Esophagus (tissue), 2 donors: ENCODE measurements at regions not wholly inside any gene's neighbourhood (a gene's known extent, or its start where the extent isn't known, plus 50 kb on each side); places are given as distances from the start of the nearest gene placed in this dataset.

ENCODE experiments used
- H3K27ac ChIP-seq, 2 donors: one replicate each; pipeline ENCODE4 v1.5.1; 2013; ENCODE audit warnings: low read depth in 2 of 2, mild to moderate bottlenecking in 2 of 2, inconsistent platforms in 1 of 2, low read length in 1 of 2, moderate library complexity in 1 of 2
- H3K27me3 ChIP-seq, 2 donors: one replicate each; pipeline ENCODE4 v1.6.1; 2013; ENCODE audit warnings: low read length in 2 of 2, control low read depth in 1 of 2, mild to moderate bottlenecking in 1 of 2; ENCODE audit not compliant: insufficient read depth in 2 of 2, control insufficient read depth in 1 of 2
- H3K36me3 ChIP-seq, 2 donors: one replicate each; pipeline ENCODE4 v1.6.1; 2013; ENCODE audit warnings: low read length in 1 of 2; ENCODE audit not compliant: control insufficient read depth in 2 of 2, insufficient read depth in 2 of 2
- H3K4me1 ChIP-seq, 2 donors: one replicate each; pipeline ENCODE4 v1.6.1; 2013; ENCODE audit warnings: low read length in 1 of 2; ENCODE audit not compliant: control insufficient read depth in 2 of 2, insufficient read depth in 2 of 2
- H3K4me3 ChIP-seq, 2 donors: one replicate each; pipeline ENCODE4 v1.5.1; 2013; ENCODE audit warnings: low read length in 2 of 2, mild to moderate bottlenecking in 2 of 2, low read depth in 1 of 2, moderate library complexity in 1 of 2
- H3K9me3 ChIP-seq, 2 donors: one replicate each; pipeline ENCODE4 v1.6.1; 2013; ENCODE audit warnings: mild to moderate bottlenecking in 2 of 2, low read depth in 1 of 2, low read length in 1 of 2, moderate library complexity in 1 of 2; ENCODE audit not compliant: control insufficient read depth in 2 of 2, insufficient read depth in 1 of 2
- whole genome bisulfite sequencing, 2 donors: extraction: QIAGEN DNeasy Blood & Tissue Kit; methylation state at CpG; one replicate each; pipeline ENCODE4 v1.1.7; 2013; 5-methylcytosine and 5-hydroxymethylcytosine counted together
- donor health status: healthy with polysubstance abuse.
- donor health status: Bipolar disorder and iron deficiency.

DNA sequence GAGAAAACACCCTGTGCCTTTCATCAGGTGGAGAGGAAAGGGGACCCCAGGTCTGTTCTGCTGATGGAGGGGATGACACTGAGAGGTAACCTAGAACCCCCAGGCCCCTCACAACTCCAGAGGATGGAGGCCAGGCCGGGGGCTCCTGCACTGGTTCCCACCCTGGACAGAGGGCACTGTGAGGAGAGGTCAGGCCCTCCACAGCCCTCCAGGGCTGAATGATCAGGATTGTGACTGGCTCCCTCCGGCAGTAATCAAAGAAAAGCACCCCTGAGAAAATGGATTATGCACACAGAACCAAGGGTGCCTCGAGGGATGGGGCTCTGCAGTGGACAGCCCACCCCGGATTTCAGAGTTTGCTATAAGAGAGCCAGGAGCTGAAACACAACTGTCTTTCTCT, 502.8 kb downstream of the TCERG1L start:
- 41 to 46% methylated on average over 4 of the region's 4 CpGs for WGBS, 2 donors
- no peaks in the 10 kb centered on the region for H3K36me3 ChIP-seq

DNA sequence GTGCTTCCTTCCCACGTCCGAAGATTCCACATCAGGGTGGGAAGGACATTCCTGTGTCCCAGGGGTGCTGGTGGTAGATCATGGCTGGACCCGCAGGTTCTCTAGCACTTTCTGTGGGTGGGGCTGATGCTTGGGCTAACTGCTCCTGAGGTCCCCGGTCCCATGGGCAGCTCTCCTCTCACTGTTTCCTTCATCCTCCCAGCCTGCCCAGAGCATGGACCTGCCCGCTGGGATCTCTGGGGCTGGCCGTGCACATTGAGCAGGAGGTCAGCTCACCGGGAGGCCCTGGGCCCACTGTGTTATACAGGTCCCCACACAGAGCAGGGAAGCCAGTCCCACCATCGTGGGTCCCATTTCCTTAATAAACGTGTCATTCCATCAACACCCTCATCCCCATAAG, 502.3 kb downstream of the TCERG1L start:
- Histone ChIP-seq H3K27me3 (no peaks in the 10 kb centered on the region), H3K4me1 (no peaks in the 10 kb centered on the region), H3K27ac (no peak overlapping the region), H3K4me3 (no peak overlapping the region), H3K9me3 (peaks cover 0 to 3% of the 10 kb centered on the region in 2 donors), H3K36me3 (no peaks in the 10 kb centered on the region)
- 78 to 80% methylated on average over 9 of the region's 9 CpGs for WGBS, 2 donors

More for the DNA sequence above, 502.8 kb downstream of the TCERG1L start:
- Histone ChIP-seq H3K27ac (no peak overlapping the region), H3K9me3 (peaks cover 0 to 3% of the 10 kb centered on the region in 2 donors), H3K27me3 (no peaks in the 10 kb centered on the region), H3K4me3 (no peak overlapping the region), H3K4me1 (no peaks in the 10 kb centered on the region)

DNA sequence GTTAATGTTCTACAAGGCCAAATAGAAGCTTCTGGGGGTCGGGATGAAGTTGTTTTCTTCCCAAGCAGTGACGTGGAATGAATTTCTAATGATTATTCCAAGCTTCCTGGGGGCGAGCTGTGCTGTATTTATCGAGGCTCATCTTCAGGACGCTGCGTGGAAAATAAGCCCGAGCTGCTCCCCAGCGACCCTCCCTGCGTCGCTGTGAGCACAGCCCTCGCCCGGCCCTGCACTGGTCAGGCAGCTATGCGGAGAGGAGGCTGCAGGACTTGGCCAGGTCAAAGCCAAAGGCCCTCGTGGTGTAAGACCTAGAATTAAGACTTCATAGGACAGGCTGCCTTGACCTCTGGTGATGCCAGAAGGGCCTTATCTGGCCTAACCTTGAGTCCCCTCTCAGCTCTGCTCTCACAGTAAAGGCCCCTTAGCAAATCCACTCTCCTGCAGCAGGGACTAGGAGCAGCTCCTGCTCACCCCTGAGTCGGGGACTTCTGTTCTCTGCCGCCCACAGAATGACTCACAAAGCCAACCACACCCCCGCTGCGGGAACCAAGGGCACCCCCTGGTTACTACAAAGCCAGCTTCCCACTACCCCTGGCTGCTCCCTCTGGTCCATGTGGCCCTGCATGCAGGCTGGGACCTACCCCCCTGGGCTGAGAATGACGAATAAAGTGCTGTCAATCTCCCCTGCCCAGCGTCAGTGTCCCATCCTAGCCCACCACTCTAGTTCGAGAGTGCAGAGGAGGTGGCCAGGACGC, 501.6 kb downstream of the TCERG1L start:
- H3K4me3 ChIP-seq, result no peak overlapping the region
- H3K36me3 ChIP-seq, result no peaks in the 10 kb centered on the region
- peaks cover 0 to 3% of the 10 kb centered on the region in 2 donors for H3K9me3 ChIP-seq
- H3K27me3 ChIP-seq, result no peaks in the 10 kb centered on the region
- H3K27ac ChIP-seq, result no peak overlapping the region
- no peaks in the 10 kb centered on the region for H3K4me1 ChIP-seq
- 60 to 67% methylated on average over 22 of the region's 22 CpGs for whole genome bisulfite sequencing, 2 donors

DNA sequence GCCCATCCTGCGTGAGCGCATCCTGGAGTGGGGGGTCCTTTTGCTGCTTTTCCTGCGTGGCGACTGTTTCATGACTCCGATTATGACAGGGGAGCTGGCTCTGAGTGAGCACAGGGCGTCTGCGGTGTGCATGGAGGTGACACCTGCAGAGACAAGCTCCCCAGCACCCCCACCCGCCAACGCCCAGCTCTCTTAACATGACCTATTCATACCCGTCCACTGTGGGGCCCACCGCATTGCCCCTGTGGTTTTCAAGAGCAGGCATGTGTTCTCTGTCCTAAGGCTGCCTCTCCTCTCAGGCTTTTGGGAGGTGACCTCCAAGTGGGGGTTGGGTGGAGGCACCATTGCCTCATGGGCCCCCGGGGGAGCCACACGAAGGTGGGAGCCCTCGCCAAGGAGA, 500.7 kb downstream of the TCERG1L start:
- H3K9me3 ChIP-seq, result peaks cover 0 to 3% of the 10 kb centered on the region in 2 donors
- 88 to 89% methylated on average over 12 to 14 of the region's 14 CpGs for WGBS, 2 donors

DNA sequence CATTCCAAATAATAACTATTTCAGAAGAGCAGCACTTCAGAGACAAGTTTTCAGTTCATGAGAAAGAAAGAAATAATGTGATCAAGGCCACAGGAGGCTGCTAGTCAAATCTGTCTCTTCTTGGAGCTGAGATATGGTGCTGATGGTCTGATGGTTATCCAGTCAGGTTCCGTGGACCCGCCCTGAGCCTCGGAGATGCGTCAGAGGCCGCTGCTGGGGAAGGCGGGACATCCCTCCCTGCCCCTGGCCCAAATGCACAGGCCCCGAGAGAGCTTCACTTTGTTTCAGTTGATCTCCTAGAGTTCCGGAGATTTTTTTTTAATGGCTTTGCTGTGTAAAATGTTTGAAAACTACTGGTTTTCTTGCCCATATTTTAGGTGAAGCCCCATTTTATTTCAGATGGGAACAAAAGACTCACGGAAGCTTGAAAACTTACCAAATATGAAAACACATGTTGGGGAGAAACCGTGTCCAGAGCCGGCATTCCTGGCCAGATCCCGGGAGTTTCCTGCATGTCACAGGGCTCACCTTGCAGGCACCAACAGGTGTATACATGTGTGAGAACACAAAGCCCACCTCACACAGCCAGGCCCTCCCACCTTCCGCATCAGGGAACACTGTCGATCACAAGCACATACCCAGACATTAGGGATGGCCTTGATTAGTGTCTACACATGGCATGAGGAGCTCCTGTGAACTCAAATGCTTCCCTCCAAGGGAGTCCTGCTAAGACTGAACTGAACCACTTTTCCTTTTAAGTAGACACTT, 499.0 kb downstream of the TCERG1L start:
- 84 to 85% methylated on average over 14 of the region's 14 CpGs for WGBS, 2 donors
- H3K4me3 ChIP-seq, result no peak overlapping the region

More for the DNA sequence above, 500.7 kb downstream of the TCERG1L start:
- Histone ChIP-seq H3K27me3 (no peaks in the 10 kb centered on the region), H3K4me3 (no peak overlapping the region), H3K27ac (no peak overlapping the region), H3K36me3 (no peaks in the 10 kb centered on the region), H3K4me1 (no peaks in the 10 kb centered on the region)

DNA sequence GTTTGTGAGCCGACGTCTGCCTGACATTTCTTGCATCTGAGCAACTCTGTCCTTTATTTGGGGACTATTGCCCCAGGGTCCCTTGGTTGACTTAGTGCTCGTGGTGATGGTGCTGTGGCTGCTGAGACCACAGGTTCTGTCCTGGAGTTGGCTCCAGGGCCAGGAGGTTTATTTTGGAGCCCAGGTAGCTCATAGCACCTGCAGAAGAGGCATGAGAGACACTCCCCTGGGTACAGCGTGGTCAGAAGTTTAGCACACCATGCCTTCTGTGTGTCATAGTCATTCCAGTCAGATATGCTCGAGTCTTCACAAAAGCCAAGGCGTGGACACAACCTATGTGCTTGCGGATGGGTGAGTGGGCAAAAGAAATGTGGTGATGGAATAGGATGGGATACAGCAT, 496.9 kb downstream of the TCERG1L start:
- Histone ChIP-seq H3K9me3 (peaks cover 0 to 7% of the 10 kb centered on the region in 2 donors), H3K4me3 (no peak overlapping the region), H3K27ac (no peak overlapping the region), H3K4me1 (no peaks in the 10 kb centered on the region), H3K36me3 (no peaks in the 10 kb centered on the region), H3K27me3 (no peaks in the 10 kb centered on the region)
- WGBS, 2 donors, result 73 to 81% methylated on average over 7 of the region's 7 CpGs

More for the DNA sequence above, 499.0 kb downstream of the TCERG1L start:
- Histone ChIP-seq H3K4me1 (no peaks in the 10 kb centered on the region), H3K27me3 (no peaks in the 10 kb centered on the region), H3K36me3 (no peaks in the 10 kb centered on the region), H3K27ac (no peak overlapping the region), H3K9me3 (peaks cover 0 to 4% of the 10 kb centered on the region in 2 donors)

DNA sequence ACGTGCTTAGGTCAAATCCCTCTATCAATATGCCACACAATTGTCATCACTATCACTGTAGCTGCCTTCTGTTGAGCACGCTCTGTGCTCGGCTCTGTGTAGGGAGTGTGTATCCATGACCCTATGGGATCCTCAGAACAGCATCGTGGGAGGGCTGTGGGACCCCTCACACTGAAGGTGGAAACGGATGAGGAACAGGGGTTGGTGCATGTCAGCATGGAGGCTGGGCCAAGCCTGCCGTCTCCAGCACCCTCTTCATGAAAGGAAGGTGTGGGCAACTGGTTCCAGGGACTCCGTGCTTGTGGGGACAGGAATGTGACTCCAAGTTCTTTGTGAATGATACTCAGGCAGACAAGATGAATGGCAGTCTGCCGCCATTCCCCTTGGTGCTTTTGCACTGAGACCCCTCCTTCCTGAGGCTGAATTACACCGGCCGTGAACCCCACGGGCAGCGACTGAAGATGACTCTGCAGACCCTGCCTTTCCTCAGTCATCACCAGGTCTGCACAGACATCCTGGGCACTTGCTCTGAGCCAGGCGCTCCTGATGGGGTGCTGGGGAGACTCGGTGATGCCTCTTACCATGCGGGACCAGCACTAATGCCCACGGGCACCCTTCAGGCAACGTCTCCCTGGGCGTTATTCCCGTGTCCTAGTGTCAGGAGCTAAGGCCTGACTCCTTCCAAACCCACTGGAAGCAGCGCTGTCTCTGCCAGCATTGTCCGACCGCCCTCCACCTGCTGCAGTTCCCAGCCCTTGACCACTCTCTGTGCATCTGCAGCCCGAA, 495.2 kb downstream of the TCERG1L start:
- no peak overlapping the region for H3K27ac ChIP-seq
- no peak overlapping the region for H3K4me3 ChIP-seq
- H3K9me3 ChIP-seq, result peaks cover 0 to 9% of the 10 kb centered on the region in 2 donors
- H3K27me3 ChIP-seq, result no peaks in the 10 kb centered on the region
- 77 to 81% methylated on average over 23 of the region's 23 CpGs for WGBS, 2 donors
- H3K4me1 ChIP-seq, result no peaks in the 10 kb centered on the region
- H3K36me3 ChIP-seq, result no peaks in the 10 kb centered on the region

DNA sequence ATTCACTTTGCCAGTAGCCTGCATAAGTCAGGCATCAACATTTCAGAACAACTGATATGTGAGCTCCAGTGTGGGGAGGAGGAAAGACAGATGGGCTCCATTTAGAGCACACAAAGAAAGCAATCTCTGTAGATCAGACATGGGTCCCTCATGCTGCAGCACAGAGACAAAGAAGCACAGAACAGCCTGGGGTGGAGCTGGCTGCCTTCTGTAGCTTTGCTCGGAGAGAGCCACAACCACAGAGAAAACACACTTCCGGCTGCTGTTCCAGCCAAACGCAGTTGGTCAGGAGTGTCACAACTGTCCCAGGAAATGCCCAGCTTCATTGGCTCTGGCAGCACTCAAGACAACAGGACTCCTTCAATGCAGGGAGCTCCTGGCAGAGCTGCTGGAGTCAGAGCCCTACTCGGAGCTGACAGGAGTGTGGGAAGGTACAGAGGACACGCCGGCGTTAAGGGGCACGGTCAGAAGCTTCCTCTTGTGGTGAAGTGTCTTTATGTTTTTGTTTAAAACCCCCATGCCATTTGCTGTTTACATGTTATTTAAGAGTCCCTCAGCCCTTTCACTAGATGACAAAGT, 494.4 kb downstream of the TCERG1L start:
- Histone ChIP-seq H3K4me1 (no peaks in the 10 kb centered on the region), H3K36me3 (no peaks in the 10 kb centered on the region), H3K27ac (no peak overlapping the region), H3K27me3 (no peaks in the 10 kb centered on the region), H3K4me3 (no peak overlapping the region), H3K9me3 (peaks cover 0 to 9% of the 10 kb centered on the region in 2 donors)
- 77 to 80% methylated on average over 8 of the region's 8 CpGs for WGBS, 2 donors

DNA sequence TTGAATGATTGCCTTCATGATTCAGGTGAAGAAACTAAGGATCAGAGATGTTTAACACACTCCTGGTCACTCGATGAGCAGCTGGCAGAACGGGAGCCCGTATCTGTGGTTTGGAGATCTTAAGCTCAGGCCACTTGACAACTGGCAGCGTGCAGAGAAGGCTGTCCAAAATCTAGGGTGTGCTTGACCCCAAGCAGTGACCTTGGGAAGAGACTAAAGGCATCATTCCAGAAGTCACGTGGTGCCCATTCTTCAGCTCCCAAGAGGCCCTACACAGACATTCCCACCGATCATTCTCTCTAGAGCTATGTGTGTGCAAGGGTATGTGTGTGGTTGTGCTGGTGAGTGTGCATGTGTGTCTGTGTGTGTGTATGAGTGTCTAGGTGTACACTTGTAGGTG, 493.8 kb downstream of the TCERG1L start:
- no peak overlapping the region for H3K27ac ChIP-seq
- H3K4me1 ChIP-seq, result no peaks in the 10 kb centered on the region
- peaks cover 0 to 9% of the 10 kb centered on the region in 2 donors for H3K9me3 ChIP-seq
- no peaks in the 10 kb centered on the region for H3K27me3 ChIP-seq
- WGBS, 2 donors, result 79 to 85% methylated on average over 6 of the region's 6 CpGs
- no peak overlapping the region for H3K4me3 ChIP-seq
- H3K36me3 ChIP-seq, result no peaks in the 10 kb centered on the region
